HCT116 (cell line): ENCODE measurements at regions not wholly inside any gene's neighbourhood (a gene's known extent, or its start where the extent isn't known, plus 50 kb on each side); places are given as distances from the start of the nearest gene placed in this dataset.

Source experiments
- ATAC-seq: fragments of 200-7000 bp; cut with Tn5 transposase; 2 replicates; pipeline ENCODE4 v1.9.1; 2020; ENCODE audit warnings: mild to moderate bottlenecking, moderate library complexity
- BruUV-seq: library from RNA; stranded (reverse); fragments of 400-500 nt; replicated peaks from 2 replicates; lab custom pipeline; 2021; lab: Mats Ljungman, UMichigan
- CTCF ChIA-PET: fragments of 300-600 bp; sonication (Branson Sonifier 250); formaldehyde crosslinking; loops from one replicate; lab custom pipeline; 2021; ENCODE audit warnings: antibody characterized with exemption; lab: Charles Lee
- POLR2A ChIA-PET: fragments of 300-600, 350-600 bp; sonication (Branson Sonifier 250); formaldehyde crosslinking; loops from one replicate; lab custom pipeline; 2021; ENCODE audit warnings: antibody characterized with exemption; lab: Charles Lee
- RAD21 ChIA-PET, 2 experiments: fragments of 300-600 bp; sonication (Branson Sonifier 250); formaldehyde crosslinking; loops; one replicate each; lab custom pipeline; 2023; ENCODE audit warnings: low total read pairs in 2 of 2; ENCODE audit not compliant: uncharacterized antibody in 2 of 2, unreplicated experiment in 2 of 2, low non-redundant PET in 1 of 2; lab: Charles Lee
- DNase-seq: peaks from one replicate; pipeline ENCODE4 v3.0.0-alpha.2; 2010; ENCODE audit warnings: low read depth, low spot score
- H2AFZ ChIP-seq: fragments of 200-600 bp; shearing (Covaris generic), sonication (generic); 2 replicates; pipeline ENCODE4 v1.6.1; 2017; ENCODE audit warnings: low read depth, mixed run types, mixed read lengths, antibody characterized with exemption, low read length; ENCODE audit not compliant: poor library complexity, severe bottlenecking
- H3K27ac ChIP-seq: 2 replicates; pipeline ENCODE4 v1.5.1; 2012; ENCODE audit warnings: low read depth, low read length
- H3K27me3 ChIP-seq: fragments of 200-600 bp; sonication (generic); 2 replicates; pipeline ENCODE4 v1.6.1; 2016; ENCODE audit warnings: mixed run types, low read length, mixed read lengths; ENCODE audit not compliant: insufficient read depth
- H3K36me3 ChIP-seq, 2 experiments: fragments of 200-500 bp in 1 of 2; fragments of 200-600 bp in 1 of 2; sonication (Bioruptor generic) in 1 of 2; sonication (generic) in 1 of 2; 2 replicates each; pipeline versions ENCODE4 v1.5.1 to v1.6.1; 2014 to 2016; ENCODE audit warnings: low read length in 2 of 2, inconsistent platforms in 1 of 2, mixed read lengths in 1 of 2, mixed run types in 1 of 2; ENCODE audit not compliant: insufficient read depth in 2 of 2, control insufficient read depth in 1 of 2
- H3K4me1 ChIP-seq, 2 experiments: fragments of 200-600 bp in 1 of 2; sonication (generic) in 1 of 2; 2 replicates each; pipeline versions ENCODE4 v1.5.1 to v1.6.1; 2012 to 2017; ENCODE audit warnings: low read length in 2 of 2, inconsistent platforms in 1 of 2, mild to moderate bottlenecking in 1 of 2, mixed read lengths in 1 of 2, mixed run types in 1 of 2, moderate library complexity in 1 of 2; ENCODE audit not compliant: insufficient read depth in 2 of 2, control insufficient read depth in 1 of 2
- H3K4me2 ChIP-seq: fragments of 200-600 bp; sonication (generic); 2 replicates; pipeline ENCODE4 v1.6.1; 2017; ENCODE audit warnings: mixed run types, low read length, mixed read lengths
- H3K4me3 ChIP-seq, 2 experiments: fragments of 200-600 bp in 1 of 2; sonication (generic) in 1 of 2; replicated peaks in 1 of 2; 2 replicates each; pipeline ENCODE4 v1.5.1; 2011 to 2016; ENCODE audit warnings: low read length in 2 of 2, control low read depth in 1 of 2, low read depth in 1 of 2, mild to moderate bottlenecking in 1 of 2, mixed read lengths in 1 of 2, mixed run types in 1 of 2
- H3K79me2 ChIP-seq: fragments of 200-600 bp; sonication (generic); 2 replicates; pipeline ENCODE4 v1.6.1; 2017; ENCODE audit warnings: mild to moderate bottlenecking, mixed run types, low read length, moderate library complexity, mixed read lengths; ENCODE audit not compliant: insufficient read depth
- H3K9ac ChIP-seq: fragments of 200-600 bp; sonication (generic); 2 replicates; pipeline ENCODE4 v1.6.1; 2016; ENCODE audit warnings: low read length, mixed read lengths
- H3K9me2 ChIP-seq: fragments of 200-600 bp; sonication (generic), shearing (Covaris generic); 2 replicates; pipeline ENCODE4 v1.6.1; 2017; ENCODE audit warnings: mixed run types, mild to moderate bottlenecking, moderate library complexity; ENCODE audit not compliant: insufficient read depth
- H3K9me3 ChIP-seq, 2 experiments: fragments of 200-500 bp in 1 of 2; fragments of 200-600 bp in 1 of 2; sonication (Bioruptor generic) in 1 of 2; sonication (generic) in 1 of 2; 2 replicates each; pipeline ENCODE4 v1.6.1; 2014 to 2017; ENCODE audit warnings: low read length in 2 of 2, mixed read lengths in 2 of 2, inconsistent platforms in 1 of 2, low read depth in 1 of 2, mild to moderate bottlenecking in 1 of 2, mixed run types in 1 of 2, moderate library complexity in 1 of 2; ENCODE audit not compliant: control insufficient read depth in 1 of 2, insufficient read depth in 1 of 2
- H4K20me1 ChIP-seq: fragments of 200-600 bp; sonication (generic), shearing (Covaris generic); 2 replicates; pipeline ENCODE4 v1.6.1; 2017; ENCODE audit warnings: mixed run types, mild to moderate bottlenecking, moderate library complexity; ENCODE audit not compliant: insufficient read depth
- ATF3 ChIP-seq: IDR thresholded peaks from 2 replicates; pipeline ENCODE4 v1.6.1; 2012
- CBX3 ChIP-seq: IDR thresholded peaks from 2 replicates; pipeline ENCODE4 v1.6.1; 2012; ENCODE audit warnings: low read depth
- REST ChIP-seq: IDR thresholded peaks from 2 replicates; pipeline ENCODE4 v1.6.1; 2012; ENCODE audit warnings: low read depth
- ZNF274 ChIP-seq: fragments of 200-500 bp; sonication (Bioruptor generic); IDR thresholded peaks from 2 replicates; pipeline ENCODE4 v1.6.1; 2014; ENCODE audit warnings: mild to moderate bottlenecking, low read depth, low read length, inconsistent platforms
- intact Hi-C: fragments of 100-400 bp; cut with micrococcal nuclease; formaldehyde crosslinking; loops from 2 replicates; pipeline ENCODE4 v1.10.0; 2022

- intact Hi-C loops, result no loop called here
- no peak for ATAC-seq
- H2AFZ ChIP-seq, result no peak overlapping the region
- POLR2A ChIA-PET, result no interaction called here
- H3K9me3 ChIP-seq, result no peaks in the 10 kb centered on the region
- no peak overlapping the region for H3K4me2 ChIP-seq
- H3K4me3 ChIP-seq, result no peak overlapping the region
- TF ChIP-seq ATF3 (no peak), CBX3 (no peak), REST (no peak), ZNF274 (no peak)
- CTCF ChIA-PET, result interaction anchor here (1.1 to 1.2 kb wide), 2 partner anchors 16 to 141 kb away, joined by 4 to 5 read pairs; no protein-coding TSS in a partner anchor
- BruUV-seq, result no TSS peak
- H3K4me1 ChIP-seq, result no peaks in the 10 kb centered on the region
- H3K79me2 ChIP-seq, result no peaks in the 10 kb centered on the region
- RAD21 ChIA-PET, result no interaction called here
- H4K20me1 ChIP-seq, result no peaks in the 10 kb centered on the region
- H3K9me2 ChIP-seq, result no peaks in the 10 kb centered on the region
- H3K27ac ChIP-seq, result no peak overlapping the region
- no peak overlapping the region for H3K9ac ChIP-seq
- H3K27me3 ChIP-seq, result no peaks in the 10 kb centered on the region
- no peak for DNase-seq
- no peaks in the 10 kb centered on the region for H3K36me3 ChIP-seq
These were observed 423.0 kb upstream of the TGFBR2 start for GRCh38 chr3:30183421-30183820.
